OCI-LY1 (cell line): ENCODE measurements at regions not wholly inside any gene's neighbourhood (a gene's known extent, or its start where the extent isn't known, plus 50 kb on each side); places are given as distances from the start of the nearest gene placed in this dataset.

Experiments
- CTCF ChIP-seq: fragments of 200-600 bp; sonication (generic), shearing (Covaris generic); IDR thresholded peaks from 2 replicates; pipeline ENCODE4 v1.5.1; 2017; ENCODE audit warnings: mild to moderate bottlenecking, antibody characterized with exemption, low read length, moderate library complexity, mixed read lengths
- EZH2 ChIP-seq: fragments of 200-600 bp; sonication (generic), shearing (Covaris generic); IDR thresholded peaks from 2 replicates; pipeline ENCODE4 v1.8.0; 2017; ENCODE audit warnings: borderline replicate concordance, mixed run types, mild to moderate bottlenecking, antibody characterized with exemption, low read length, moderate library complexity, mixed read lengths

GRCh38 chr19:32233091-32233490, 112.3 kb upstream of the ZNF507 start:
- TF ChIP-seq CTCF (no peak), EZH2 (no peak)
